H1 (cell line): ENCODE measurements at regions not wholly inside any gene's neighbourhood (a gene's known extent, or its start where the extent isn't known, plus 50 kb on each side); places are given as distances from the start of the nearest gene placed in this dataset.

Source experiments
- ASH2L ChIP-seq: fragments of 200-600, 300-600 bp; sonication (generic); IDR thresholded peaks from one replicate; pipeline ENCODE4 v1.7.1; 2017; ENCODE audit warnings: low read length
- GABPA ChIP-seq: IDR thresholded peaks from 2 replicates; pipeline ENCODE4 v1.6.1; 2011; ENCODE audit warnings: mild to moderate bottlenecking, low read length, moderate library complexity, borderline replicate concordance; ENCODE audit not compliant: insufficient read depth
- SAP30 ChIP-seq: fragments of 300-600 bp; sonication (generic); IDR thresholded peaks from 2 replicates; pipeline ENCODE4 v1.7.1; 2012; ENCODE audit warnings: low read length, moderate library complexity, mild to moderate bottlenecking, inconsistent platforms; ENCODE audit not compliant: insufficient read depth, insufficient replicate concordance
- TAF1 ChIP-seq: IDR thresholded peaks from 2 replicates; pipeline ENCODE4 v1.6.1; 2011; ENCODE audit warnings: mild to moderate bottlenecking, low read depth, low read length
- TAF7 ChIP-seq: optimal IDR thresholded peaks from 2 replicates; pipeline ENCODE3; 2011; ENCODE audit warnings: low read depth, mild to moderate bottlenecking, inconsistent platforms, low read length, moderate library complexity, borderline replicate concordance
- TF ChIP-seq, protein P1 (sequence below): fragments of 300-600 bp; sonication (generic); IDR thresholded peaks from 2 replicates; pipeline ENCODE4 v1.7.1; 2012; ENCODE audit warnings: low read length, moderate library complexity, mild to moderate bottlenecking, inconsistent platforms; ENCODE audit not compliant: insufficient replicate concordance
- TF ChIP-seq, protein P2 (sequence below): IDR thresholded peaks from 2 replicates; pipeline ENCODE4 v1.6.1; 2012; ENCODE audit warnings: low read length, inconsistent platforms

GRCh38 chr2:126817172-126817571 lies 81.5 kb upstream of the TEX51 start (continued):
- TF ChIP-seq, protein P1, sequence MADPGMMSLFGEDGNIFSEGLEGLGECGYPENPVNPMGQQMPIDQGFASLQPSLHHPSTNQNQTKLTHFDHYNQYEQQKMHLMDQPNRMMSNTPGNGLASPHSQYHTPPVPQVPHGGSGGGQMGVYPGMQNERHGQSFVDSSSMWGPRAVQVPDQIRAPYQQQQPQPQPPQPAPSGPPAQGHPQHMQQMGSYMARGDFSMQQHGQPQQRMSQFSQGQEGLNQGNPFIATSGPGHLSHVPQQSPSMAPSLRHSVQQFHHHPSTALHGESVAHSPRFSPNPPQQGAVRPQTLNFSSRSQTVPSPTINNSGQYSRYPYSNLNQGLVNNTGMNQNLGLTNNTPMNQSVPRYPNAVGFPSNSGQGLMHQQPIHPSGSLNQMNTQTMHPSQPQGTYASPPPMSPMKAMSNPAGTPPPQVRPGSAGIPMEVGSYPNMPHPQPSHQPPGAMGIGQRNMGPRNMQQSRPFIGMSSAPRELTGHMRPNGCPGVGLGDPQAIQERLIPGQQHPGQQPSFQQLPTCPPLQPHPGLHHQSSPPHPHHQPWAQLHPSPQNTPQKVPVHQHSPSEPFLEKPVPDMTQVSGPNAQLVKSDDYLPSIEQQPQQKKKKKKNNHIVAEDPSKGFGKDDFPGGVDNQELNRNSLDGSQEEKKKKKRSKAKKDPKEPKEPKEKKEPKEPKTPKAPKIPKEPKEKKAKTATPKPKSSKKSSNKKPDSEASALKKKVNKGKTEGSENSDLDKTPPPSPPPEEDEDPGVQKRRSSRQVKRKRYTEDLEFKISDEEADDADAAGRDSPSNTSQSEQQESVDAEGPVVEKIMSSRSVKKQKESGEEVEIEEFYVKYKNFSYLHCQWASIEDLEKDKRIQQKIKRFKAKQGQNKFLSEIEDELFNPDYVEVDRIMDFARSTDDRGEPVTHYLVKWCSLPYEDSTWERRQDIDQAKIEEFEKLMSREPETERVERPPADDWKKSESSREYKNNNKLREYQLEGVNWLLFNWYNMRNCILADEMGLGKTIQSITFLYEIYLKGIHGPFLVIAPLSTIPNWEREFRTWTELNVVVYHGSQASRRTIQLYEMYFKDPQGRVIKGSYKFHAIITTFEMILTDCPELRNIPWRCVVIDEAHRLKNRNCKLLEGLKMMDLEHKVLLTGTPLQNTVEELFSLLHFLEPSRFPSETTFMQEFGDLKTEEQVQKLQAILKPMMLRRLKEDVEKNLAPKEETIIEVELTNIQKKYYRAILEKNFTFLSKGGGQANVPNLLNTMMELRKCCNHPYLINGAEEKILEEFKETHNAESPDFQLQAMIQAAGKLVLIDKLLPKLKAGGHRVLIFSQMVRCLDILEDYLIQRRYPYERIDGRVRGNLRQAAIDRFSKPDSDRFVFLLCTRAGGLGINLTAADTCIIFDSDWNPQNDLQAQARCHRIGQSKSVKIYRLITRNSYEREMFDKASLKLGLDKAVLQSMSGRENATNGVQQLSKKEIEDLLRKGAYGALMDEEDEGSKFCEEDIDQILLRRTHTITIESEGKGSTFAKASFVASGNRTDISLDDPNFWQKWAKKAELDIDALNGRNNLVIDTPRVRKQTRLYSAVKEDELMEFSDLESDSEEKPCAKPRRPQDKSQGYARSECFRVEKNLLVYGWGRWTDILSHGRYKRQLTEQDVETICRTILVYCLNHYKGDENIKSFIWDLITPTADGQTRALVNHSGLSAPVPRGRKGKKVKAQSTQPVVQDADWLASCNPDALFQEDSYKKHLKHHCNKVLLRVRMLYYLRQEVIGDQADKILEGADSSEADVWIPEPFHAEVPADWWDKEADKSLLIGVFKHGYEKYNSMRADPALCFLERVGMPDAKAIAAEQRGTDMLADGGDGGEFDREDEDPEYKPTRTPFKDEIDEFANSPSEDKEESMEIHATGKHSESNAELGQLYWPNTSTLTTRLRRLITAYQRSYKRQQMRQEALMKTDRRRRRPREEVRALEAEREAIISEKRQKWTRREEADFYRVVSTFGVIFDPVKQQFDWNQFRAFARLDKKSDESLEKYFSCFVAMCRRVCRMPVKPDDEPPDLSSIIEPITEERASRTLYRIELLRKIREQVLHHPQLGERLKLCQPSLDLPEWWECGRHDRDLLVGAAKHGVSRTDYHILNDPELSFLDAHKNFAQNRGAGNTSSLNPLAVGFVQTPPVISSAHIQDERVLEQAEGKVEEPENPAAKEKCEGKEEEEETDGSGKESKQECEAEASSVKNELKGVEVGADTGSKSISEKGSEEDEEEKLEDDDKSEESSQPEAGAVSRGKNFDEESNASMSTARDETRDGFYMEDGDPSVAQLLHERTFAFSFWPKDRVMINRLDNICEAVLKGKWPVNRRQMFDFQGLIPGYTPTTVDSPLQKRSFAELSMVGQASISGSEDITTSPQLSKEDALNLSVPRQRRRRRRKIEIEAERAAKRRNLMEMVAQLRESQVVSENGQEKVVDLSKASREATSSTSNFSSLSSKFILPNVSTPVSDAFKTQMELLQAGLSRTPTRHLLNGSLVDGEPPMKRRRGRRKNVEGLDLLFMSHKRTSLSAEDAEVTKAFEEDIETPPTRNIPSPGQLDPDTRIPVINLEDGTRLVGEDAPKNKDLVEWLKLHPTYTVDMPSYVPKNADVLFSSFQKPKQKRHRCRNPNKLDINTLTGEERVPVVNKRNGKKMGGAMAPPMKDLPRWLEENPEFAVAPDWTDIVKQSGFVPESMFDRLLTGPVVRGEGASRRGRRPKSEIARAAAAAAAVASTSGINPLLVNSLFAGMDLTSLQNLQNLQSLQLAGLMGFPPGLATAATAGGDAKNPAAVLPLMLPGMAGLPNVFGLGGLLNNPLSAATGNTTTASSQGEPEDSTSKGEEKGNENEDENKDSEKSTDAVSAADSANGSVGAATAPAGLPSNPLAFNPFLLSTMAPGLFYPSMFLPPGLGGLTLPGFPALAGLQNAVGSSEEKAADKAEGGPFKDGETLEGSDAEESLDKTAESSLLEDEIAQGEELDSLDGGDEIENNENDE = no peak
- TF ChIP-seq GABPA (no peak), ASH2L (no peak), TAF1 (no peak), SAP30 (no peak), TAF7 (no peak)
- TF ChIP-seq, protein P2, sequence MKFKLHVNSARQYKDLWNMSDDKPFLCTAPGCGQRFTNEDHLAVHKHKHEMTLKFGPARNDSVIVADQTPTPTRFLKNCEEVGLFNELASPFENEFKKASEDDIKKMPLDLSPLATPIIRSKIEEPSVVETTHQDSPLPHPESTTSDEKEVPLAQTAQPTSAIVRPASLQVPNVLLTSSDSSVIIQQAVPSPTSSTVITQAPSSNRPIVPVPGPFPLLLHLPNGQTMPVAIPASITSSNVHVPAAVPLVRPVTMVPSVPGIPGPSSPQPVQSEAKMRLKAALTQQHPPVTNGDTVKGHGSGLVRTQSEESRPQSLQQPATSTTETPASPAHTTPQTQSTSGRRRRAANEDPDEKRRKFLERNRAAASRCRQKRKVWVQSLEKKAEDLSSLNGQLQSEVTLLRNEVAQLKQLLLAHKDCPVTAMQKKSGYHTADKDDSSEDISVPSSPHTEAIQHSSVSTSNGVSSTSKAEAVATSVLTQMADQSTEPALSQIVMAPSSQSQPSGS = no peak
